ENCODE measurements at regions not wholly inside any gene's neighbourhood (a gene's known extent, or its start where the extent isn't known, plus 50 kb on each side); places are given as distances from the start of the nearest gene placed in this dataset.

DNA sequence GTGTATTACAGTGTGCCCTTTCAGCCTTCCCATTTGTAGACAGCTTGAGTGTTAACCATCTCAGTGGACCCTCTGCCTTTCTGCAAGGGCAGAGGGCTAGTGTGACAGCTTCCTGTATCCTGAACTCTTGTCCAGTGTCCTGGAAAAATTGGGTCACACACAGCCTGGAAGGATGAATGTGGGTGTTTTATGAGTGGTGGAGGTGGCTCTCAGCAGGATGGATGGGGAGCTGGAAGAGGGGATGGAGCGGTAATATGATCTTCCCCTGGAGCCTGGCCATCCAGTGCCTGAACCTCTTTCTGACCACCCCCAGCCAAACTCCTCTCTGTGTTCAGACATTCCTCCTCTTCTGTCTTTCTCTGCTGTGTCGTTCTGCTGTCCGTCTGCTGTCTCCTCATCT lies 113.0 kb downstream of the KIF4B start:
- DNase-seq (ENCODE audit: extremely low read depth in 1 of 4, low spot score in 3 of 4): no peak
- BruUV-seq (replicated peaks): no TSS peak
- TF ChIP-seq RBM17 (IDR thresholded peaks at IDR 0.05; ENCODE audit: borderline replicate concordance, low read depth, low read length) (no peak), RAD21 (CRISPR knock-in tag; conservative IDR thresholded peaks at IDR 0.05 in 1 of 2, IDR thresholded peaks at IDR 0.05 in 1 of 2) (no peak), POLR2G (IDR thresholded peaks at IDR 0.05; ENCODE audit: low read depth, low read length) (no peak), TAF15 (IDR thresholded peaks at IDR 0.05; ENCODE audit: low read depth, low read length) (no peak)
- TF ChIP-seq, protein P1, sequence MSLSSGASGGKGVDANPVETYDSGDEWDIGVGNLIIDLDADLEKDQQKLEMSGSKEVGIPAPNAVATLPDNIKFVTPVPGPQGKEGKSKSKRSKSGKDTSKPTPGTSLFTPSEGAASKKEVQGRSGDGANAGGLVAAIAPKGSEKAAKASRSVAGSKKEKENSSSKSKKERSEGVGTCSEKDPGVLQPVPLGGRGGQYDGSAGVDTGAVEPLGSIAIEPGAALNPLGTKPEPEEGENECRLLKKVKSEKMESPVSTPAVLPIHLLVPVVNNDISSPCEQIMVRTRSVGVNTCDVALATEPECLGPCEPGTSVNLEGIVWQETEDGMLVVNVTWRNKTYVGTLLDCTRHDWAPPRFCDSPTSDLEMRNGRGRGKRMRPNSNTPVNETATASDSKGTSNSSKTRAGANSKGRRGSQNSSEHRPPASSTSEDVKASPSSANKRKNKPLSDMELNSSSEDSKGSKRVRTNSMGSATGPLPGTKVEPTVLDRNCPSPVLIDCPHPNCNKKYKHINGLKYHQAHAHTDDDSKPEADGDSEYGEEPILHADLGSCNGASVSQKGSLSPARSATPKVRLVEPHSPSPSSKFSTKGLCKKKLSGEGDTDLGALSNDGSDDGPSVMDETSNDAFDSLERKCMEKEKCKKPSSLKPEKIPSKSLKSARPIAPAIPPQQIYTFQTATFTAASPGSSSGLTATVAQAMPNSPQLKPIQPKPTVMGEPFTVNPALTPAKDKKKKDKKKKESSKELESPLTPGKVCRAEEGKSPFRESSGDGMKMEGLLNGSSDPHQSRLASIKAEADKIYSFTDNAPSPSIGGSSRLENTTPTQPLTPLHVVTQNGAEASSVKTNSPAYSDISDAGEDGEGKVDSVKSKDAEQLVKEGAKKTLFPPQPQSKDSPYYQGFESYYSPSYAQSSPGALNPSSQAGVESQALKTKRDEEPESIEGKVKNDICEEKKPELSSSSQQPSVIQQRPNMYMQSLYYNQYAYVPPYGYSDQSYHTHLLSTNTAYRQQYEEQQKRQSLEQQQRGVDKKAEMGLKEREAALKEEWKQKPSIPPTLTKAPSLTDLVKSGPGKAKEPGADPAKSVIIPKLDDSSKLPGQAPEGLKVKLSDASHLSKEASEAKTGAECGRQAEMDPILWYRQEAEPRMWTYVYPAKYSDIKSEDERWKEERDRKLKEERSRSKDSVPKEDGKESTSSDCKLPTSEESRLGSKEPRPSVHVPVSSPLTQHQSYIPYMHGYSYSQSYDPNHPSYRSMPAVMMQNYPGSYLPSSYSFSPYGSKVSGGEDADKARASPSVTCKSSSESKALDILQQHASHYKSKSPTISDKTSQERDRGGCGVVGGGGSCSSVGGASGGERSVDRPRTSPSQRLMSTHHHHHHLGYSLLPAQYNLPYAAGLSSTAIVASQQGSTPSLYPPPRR (CRISPR knock-in tag; IDR thresholded peaks at IDR 0.05; ENCODE audit: borderline replicate concordance): no peak
- Histone ChIP-seq H3K27ac (ENCODE audit: extremely low read depth, low read depth, low read length) (no peak overlapping the region), H3K9me1 (ENCODE audit: control insufficient read depth, insufficient read depth, low read length) (no peaks in the 10 kb centered on the region), H3K9ac (ENCODE audit: insufficient read depth in 1 of 2, low read depth in 2 of 2, low read length in 2 of 2) (no peak overlapping the region; a peak in 1 of 4 replicates), H3K36me3 (ENCODE audit: control insufficient read depth, insufficient read depth, low read length) (no peaks in the 10 kb centered on the region), H3K4me3 (no peak overlapping the region), H3K27me3 (ENCODE audit: control insufficient read depth in 2 of 2, insufficient read depth in 2 of 2, low read length in 2 of 2) (no peaks in the 10 kb centered on the region; a peak in 1 of 5 replicates), H3K4me2 (ENCODE audit: insufficient read depth, low read length) (no peak overlapping the region), H3K4me1 (replicated peaks in 1 of 2; ENCODE audit: control insufficient read depth in 2 of 2, insufficient read depth in 2 of 2, low read length in 2 of 2) (no peaks in the 10 kb centered on the region), H3K9me3 (replicated peaks; ENCODE audit: control insufficient read depth, insufficient read depth, low read depth, low read length) (no peaks in the 10 kb centered on the region), H3K79me2 (ENCODE audit: control insufficient read depth, insufficient read depth, low read length) (no peaks in the 10 kb centered on the region), H4K20me1 (replicated peaks; ENCODE audit: control insufficient read depth, insufficient read depth, low read length) (no peaks in the 10 kb centered on the region), H2AFZ (ENCODE audit: low read depth, low read length) (no peak overlapping the region)
- ChIA-PET CTCF (ENCODE audit: low intra/inter-chr PET ratio) (no interaction called here), POLR2A (no interaction called here)
- in situ Hi-C loops (cut with MboI): no loop called here
- no peak for ATAC-seq
- intact Hi-C loops (cut with micrococcal nuclease): no loop called here
- WGBS (ENCODE audit: insufficient coverage, low coverage, missing lambda C conversion rate): 0% methylated on average over 3 of the region's 3 CpGs
- FAIRE-seq: no peak
